H1 (cell line): ENCODE measurements at regions not wholly inside any gene's neighbourhood (a gene's known extent, or its start where the extent isn't known, plus 50 kb on each side); places are given as distances from the start of the nearest gene placed in this dataset.

Source experiments
- ATF3 ChIP-seq: IDR thresholded peaks from 2 replicates; pipeline ENCODE4 v1.6.1; 2011; ENCODE audit warnings: low read depth, mild to moderate bottlenecking, low read length; ENCODE audit not compliant: insufficient read depth
- CEBPB ChIP-seq: IDR thresholded peaks from 2 replicates; pipeline ENCODE4 v1.6.1; 2012; ENCODE audit warnings: low read depth, low read length
- CHD7 ChIP-seq: fragments of 300-600 bp; sonication (generic); IDR thresholded peaks from 2 replicates; pipeline ENCODE4 v1.7.1; 2012; ENCODE audit warnings: low read length, moderate library complexity, mild to moderate bottlenecking, inconsistent platforms; ENCODE audit not compliant: insufficient replicate concordance
- EGR1 ChIP-seq: IDR thresholded peaks from 2 replicates; pipeline ENCODE4 v1.6.1; 2011; ENCODE audit warnings: low read depth, low read length, borderline replicate concordance
- GABPA ChIP-seq: IDR thresholded peaks from 2 replicates; pipeline ENCODE4 v1.6.1; 2011; ENCODE audit warnings: mild to moderate bottlenecking, low read length, moderate library complexity, borderline replicate concordance; ENCODE audit not compliant: insufficient read depth
- HDAC6 ChIP-seq: IDR thresholded peaks from one replicate; pipeline ENCODE4 v1.7.1; 2012; ENCODE audit warnings: low read depth, mild to moderate bottlenecking, inconsistent platforms, low read length, moderate library complexity
- SP1 ChIP-seq: IDR thresholded peaks from 2 replicates; pipeline ENCODE4 v1.6.1; 2011; ENCODE audit warnings: low read depth, low read length
- ZNF274 ChIP-seq: IDR thresholded peaks from 2 replicates; pipeline ENCODE4 v1.7.0; 2012; ENCODE audit warnings: low read length, borderline replicate concordance; ENCODE audit errors: extremely low read depth

- TF ChIP-seq CHD7 (no peak), SP1 (no peak), ZNF274 (no peak), EGR1 (no peak), CEBPB (no peak), GABPA (no peak), ATF3 (no peak), HDAC6 (no peak)
Observed at GRCh38 chr1:29687601-29688244, 451.4 kb downstream of the PTPRU start (continued).
